ENCODE measurements at regions not wholly inside any gene's neighbourhood (a gene's known extent, or its start where the extent isn't known, plus 50 kb on each side); places are given as distances from the start of the nearest gene placed in this dataset.

DNA sequence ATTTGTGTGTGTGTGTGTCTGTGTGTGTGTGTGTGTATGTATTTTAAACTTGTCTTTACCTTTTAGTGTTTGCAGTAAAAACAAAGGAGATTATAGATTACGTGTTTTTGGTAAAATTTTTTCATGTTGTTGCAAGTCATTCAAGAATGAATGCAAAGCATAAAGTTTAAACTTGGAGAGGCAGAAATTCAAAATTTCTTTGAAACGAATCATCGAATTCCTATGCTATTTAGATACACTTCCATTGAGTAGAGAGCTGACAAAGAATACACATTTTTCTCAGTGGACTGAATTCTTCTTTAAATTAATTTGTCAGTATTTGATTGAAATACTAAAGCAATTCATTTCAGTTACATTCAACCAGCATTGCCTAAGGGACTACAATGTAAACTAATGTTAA is 66.0 kb upstream of the HDAC9 start:
- H3K36me3 ChIP-seq = no peaks in the 10 kb centered on the region
- no peak overlapping the region for H3K27ac ChIP-seq
- H3K9me3 ChIP-seq = no peaks in the 10 kb centered on the region
- DNase-seq (ENCODE audit: extremely low spot score in 2 of 2) = no peak
- no peaks in the 10 kb centered on the region for H3K27me3 ChIP-seq
- TF ChIP-seq POLR2AphosphoS5 (IDR thresholded peaks at IDR 0.05; ENCODE audit: insufficient read depth in 1 of 2, low read depth in 1 of 2) (no peak), POLR2A (IDR thresholded peaks at IDR 0.05) (no peak)
- TF ChIP-seq, protein P1, sequence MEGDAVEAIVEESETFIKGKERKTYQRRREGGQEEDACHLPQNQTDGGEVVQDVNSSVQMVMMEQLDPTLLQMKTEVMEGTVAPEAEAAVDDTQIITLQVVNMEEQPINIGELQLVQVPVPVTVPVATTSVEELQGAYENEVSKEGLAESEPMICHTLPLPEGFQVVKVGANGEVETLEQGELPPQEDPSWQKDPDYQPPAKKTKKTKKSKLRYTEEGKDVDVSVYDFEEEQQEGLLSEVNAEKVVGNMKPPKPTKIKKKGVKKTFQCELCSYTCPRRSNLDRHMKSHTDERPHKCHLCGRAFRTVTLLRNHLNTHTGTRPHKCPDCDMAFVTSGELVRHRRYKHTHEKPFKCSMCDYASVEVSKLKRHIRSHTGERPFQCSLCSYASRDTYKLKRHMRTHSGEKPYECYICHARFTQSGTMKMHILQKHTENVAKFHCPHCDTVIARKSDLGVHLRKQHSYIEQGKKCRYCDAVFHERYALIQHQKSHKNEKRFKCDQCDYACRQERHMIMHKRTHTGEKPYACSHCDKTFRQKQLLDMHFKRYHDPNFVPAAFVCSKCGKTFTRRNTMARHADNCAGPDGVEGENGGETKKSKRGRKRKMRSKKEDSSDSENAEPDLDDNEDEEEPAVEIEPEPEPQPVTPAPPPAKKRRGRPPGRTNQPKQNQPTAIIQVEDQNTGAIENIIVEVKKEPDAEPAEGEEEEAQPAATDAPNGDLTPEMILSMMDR (IDR thresholded peaks at IDR 0.05) = no peak
- intact Hi-C loops (cut with DNase I) = no loop called here
- H3K4me1 ChIP-seq = peaks cover 15% of the 10 kb centered on the region
- H3K4me3 ChIP-seq = no peak overlapping the region

DNA sequence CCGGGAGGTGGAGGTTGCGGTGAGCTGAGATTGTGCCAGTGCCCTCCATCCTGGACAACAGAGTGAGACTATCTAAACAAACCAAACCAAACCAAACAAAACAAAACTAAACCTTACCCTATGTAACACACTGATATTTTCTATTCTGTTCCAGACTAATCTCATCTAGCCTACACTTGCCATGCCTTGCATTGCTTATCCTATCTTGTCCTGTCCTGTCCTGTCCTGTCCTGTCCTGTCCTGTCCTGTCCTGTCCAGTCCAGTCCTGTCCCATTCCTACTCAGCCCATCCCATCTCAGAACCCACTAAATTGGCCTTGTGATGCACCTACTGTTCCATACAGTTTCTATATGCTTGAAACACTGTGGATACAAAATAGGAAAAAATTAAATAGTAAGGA is 64.7 kb upstream of the HDAC9 start:
- no peak overlapping the region for H3K4me3 ChIP-seq
- H3K27ac ChIP-seq = no peak overlapping the region
- peaks cover 14% of the 10 kb centered on the region for H3K4me1 ChIP-seq
- DNase-seq (ENCODE audit: extremely low spot score in 2 of 2) = no peak
- no peaks in the 10 kb centered on the region for H3K27me3 ChIP-seq
- H3K36me3 ChIP-seq = no peaks in the 10 kb centered on the region
- no peaks in the 10 kb centered on the region for H3K9me3 ChIP-seq
- TF ChIP-seq POLR2AphosphoS5 (IDR thresholded peaks at IDR 0.05; ENCODE audit: insufficient read depth in 1 of 2, low read depth in 1 of 2) = no peak
- intact Hi-C loops (cut with DNase I) = no loop called here

- Histone ChIP-seq H3K36me3 (no peaks in the 10 kb centered on the region), H3K4me3 (no peak overlapping the region), H3K4me1 (no peaks in the 10 kb centered on the region), H3K27ac (no peak overlapping the region), H3K9me3 (no peaks in the 10 kb centered on the region), H3K27me3 (no peaks in the 10 kb centered on the region)
- TF ChIP-seq POLR2AphosphoS5 (IDR thresholded peaks at IDR 0.05; ENCODE audit: insufficient read depth in 1 of 2, low read depth in 1 of 2) (no peak), POLR2A (IDR thresholded peaks at IDR 0.05) (no peak)
- TF ChIP-seq, protein P1 (IDR thresholded peaks at IDR 0.05) = no peak
- no peak for DNase-seq (ENCODE audit: extremely low spot score in 2 of 2)
- intact Hi-C loops (cut with DNase I) = no loop called here
These were observed 61.4 kb upstream of the HDAC9 start for GRCh38 chr7:18434171-18434570.

- H3K27me3 ChIP-seq = no peaks in the 10 kb centered on the region
- no peaks in the 10 kb centered on the region for H3K36me3 ChIP-seq
- TF ChIP-seq POLR2AphosphoS5 (IDR thresholded peaks at IDR 0.05; ENCODE audit: insufficient read depth in 1 of 2, low read depth in 1 of 2) (no peak), POLR2A (IDR thresholded peaks at IDR 0.05) (no peak)
- TF ChIP-seq, protein P1 (IDR thresholded peaks at IDR 0.05) = no peak
- H3K27ac ChIP-seq = no peak overlapping the region
- intact Hi-C loops (cut with DNase I) = no loop called here
- DNase-seq (ENCODE audit: extremely low spot score in 2 of 2) = no peak
- no peak overlapping the region for H3K4me3 ChIP-seq
- no peaks in the 10 kb centered on the region for H3K4me1 ChIP-seq
- no peaks in the 10 kb centered on the region for H3K9me3 ChIP-seq
These were observed 58.4 kb upstream of the HDAC9 start for GRCh38 chr7:18437101-18437500.

GRCh38 chr7:18440934-18441333 is 54.6 kb upstream of the HDAC9 start:
- TF ChIP-seq, protein P1 (IDR thresholded peaks at IDR 0.05) = no peak
- TF ChIP-seq POLR2AphosphoS5 (IDR thresholded peaks at IDR 0.05; ENCODE audit: insufficient read depth in 1 of 2, low read depth in 1 of 2) = no peak
- no peak for TF ChIP-seq POLR2A (IDR thresholded peaks at IDR 0.05)
- Histone ChIP-seq H3K4me3 (no peak overlapping the region), H3K27ac (no peak overlapping the region), H3K9me3 (no peaks in the 10 kb centered on the region), H3K36me3 (no peaks in the 10 kb centered on the region), H3K4me1 (no peaks in the 10 kb centered on the region), H3K27me3 (no peaks in the 10 kb centered on the region)
- intact Hi-C loops (cut with DNase I) = no loop called here
- DNase-seq (ENCODE audit: extremely low spot score in 2 of 2) = no peak

DNA sequence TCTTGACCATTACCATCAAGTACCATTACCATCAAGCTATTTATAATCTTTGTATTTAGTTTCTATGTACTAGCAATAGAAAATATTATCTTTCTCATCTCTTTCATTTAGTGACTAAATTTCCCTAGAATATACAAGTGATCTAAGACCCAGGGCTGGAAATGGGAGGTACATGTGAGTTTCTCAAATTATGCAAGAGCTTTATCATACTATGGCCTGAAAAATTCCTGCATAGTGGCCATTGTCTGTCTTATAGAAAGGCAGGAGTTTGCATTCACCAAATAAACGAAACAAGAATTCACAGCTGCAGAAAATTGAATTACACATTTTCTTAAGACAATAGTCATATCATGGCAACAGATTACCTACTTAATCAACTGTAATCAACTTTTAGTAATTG is 50.7 kb upstream of the HDAC9 start:
- Histone ChIP-seq H3K27ac (no peak overlapping the region), H3K4me3 (no peak overlapping the region), H3K27me3 (no peaks in the 10 kb centered on the region), H3K4me1 (no peaks in the 10 kb centered on the region), H3K9me3 (no peaks in the 10 kb centered on the region), H3K36me3 (no peaks in the 10 kb centered on the region)
- TF ChIP-seq POLR2AphosphoS5 (IDR thresholded peaks at IDR 0.05; ENCODE audit: insufficient read depth in 1 of 2, low read depth in 1 of 2) (no peak), POLR2A (IDR thresholded peaks at IDR 0.05) (no peak)
- TF ChIP-seq, protein P1 (IDR thresholded peaks at IDR 0.05) = no peak
- DNase-seq (ENCODE audit: extremely low spot score in 2 of 2) = no peak
- intact Hi-C loops (cut with DNase I) = no loop called here
